ES-I3 (cell line): ENCODE measurements at regions not wholly inside any gene's neighbourhood (a gene's known extent, or its start where the extent isn't known, plus 50 kb on each side); places are given as distances from the start of the nearest gene placed in this dataset.

Experiments
- H3K36me3 ChIP-seq: 2 replicates; pipeline ENCODE4 v1.6.1; 2013; ENCODE audit warnings: mild to moderate bottlenecking, low read length, control low read depth, moderate library complexity; ENCODE audit not compliant: insufficient read depth
- H3K4me1 ChIP-seq: 2 replicates; pipeline ENCODE4 v1.6.1; 2013; ENCODE audit warnings: mild to moderate bottlenecking, control low read depth, low read length; ENCODE audit not compliant: insufficient read depth
- H3K9ac ChIP-seq: 2 replicates; pipeline ENCODE4 v1.6.1; 2013; ENCODE audit warnings: low read depth, mild to moderate bottlenecking, low read length, moderate library complexity
- H3K9me3 ChIP-seq: 2 replicates; pipeline ENCODE4 v1.6.1; 2013; ENCODE audit warnings: mild to moderate bottlenecking, low read length, moderate library complexity; ENCODE audit not compliant: control insufficient read depth, insufficient read depth

- no peaks in the 10 kb centered on the region for H3K9me3 ChIP-seq
- no peak overlapping the region for H3K9ac ChIP-seq
- no peaks in the 10 kb centered on the region for H3K36me3 ChIP-seq
- H3K4me1 ChIP-seq, result peaks cover 6% of the 10 kb centered on the region; the same call in 1 of the 2 replicates
Observed at GRCh38 chr13:108360139-108360538, 90.6 kb downstream of the TNFSF13B start.

GRCh38 chr13:108361769-108362168, 92.3 kb downstream of the TNFSF13B start:
- H3K9ac ChIP-seq, result no peak overlapping the region
- no peaks in the 10 kb centered on the region for H3K36me3 ChIP-seq
- H3K9me3 ChIP-seq, result no peaks in the 10 kb centered on the region
- H3K4me1 ChIP-seq, result peaks cover 6% of the 10 kb centered on the region; the same call in 1 of the 2 replicates

GRCh38 chr13:108363666-108364065, 94.1 kb downstream of the TNFSF13B start:
- Histone ChIP-seq H3K9ac (no peak overlapping the region), H3K9me3 (no peaks in the 10 kb centered on the region), H3K36me3 (no peaks in the 10 kb centered on the region), H3K4me1 (peaks cover 6% of the 10 kb centered on the region; the same call in 1 of the 2 replicates)

- Histone ChIP-seq H3K4me1 (peaks cover 6% of the 10 kb centered on the region; the same call in 1 of the 2 replicates), H3K9ac (no peak overlapping the region), H3K36me3 (no peaks in the 10 kb centered on the region), H3K9me3 (no peaks in the 10 kb centered on the region)
Observed at GRCh38 chr13:108365255-108365654, 95.7 kb downstream of the TNFSF13B start.

- Histone ChIP-seq H3K36me3 (no peaks in the 10 kb centered on the region), H3K9me3 (no peaks in the 10 kb centered on the region), H3K9ac (no peak overlapping the region), H3K4me1 (peaks cover 6% of the 10 kb centered on the region; the same call in 1 of the 2 replicates)
Observed at GRCh38 chr13:108368250-108368905, 98.9 kb downstream of the TNFSF13B start.

- H3K9ac ChIP-seq, result no peak overlapping the region
- H3K36me3 ChIP-seq, result no peaks in the 10 kb centered on the region
- no peaks in the 10 kb centered on the region for H3K9me3 ChIP-seq
- no peaks in the 10 kb centered on the region for H3K4me1 ChIP-seq
Observed at GRCh38 chr13:108369412-108369811, 99.9 kb downstream of the TNFSF13B start.

GRCh38 chr13:108375034-108375433, 105.5 kb downstream of the TNFSF13B start:
- no peaks in the 10 kb centered on the region for H3K9me3 ChIP-seq
- H3K9ac ChIP-seq, result no peak overlapping the region
- H3K36me3 ChIP-seq, result no peaks in the 10 kb centered on the region
- H3K4me1 ChIP-seq, result no peaks in the 10 kb centered on the region

GRCh38 chr13:108375772-108376171, 106.3 kb downstream of the TNFSF13B start:
- Histone ChIP-seq H3K9me3 (no peaks in the 10 kb centered on the region), H3K4me1 (no peaks in the 10 kb centered on the region), H3K36me3 (no peaks in the 10 kb centered on the region), H3K9ac (no peak overlapping the region)

- H3K9me3 ChIP-seq, result no peaks in the 10 kb centered on the region
- H3K36me3 ChIP-seq, result no peaks in the 10 kb centered on the region
- no peaks in the 10 kb centered on the region for H3K4me1 ChIP-seq
- H3K9ac ChIP-seq, result no peak overlapping the region
Observed at GRCh38 chr13:108376308-108376707, 106.8 kb downstream of the TNFSF13B start.

GRCh38 chr13:108377646-108378206, 108.2 kb downstream of the TNFSF13B start:
- no peaks in the 10 kb centered on the region for H3K36me3 ChIP-seq
- no peak overlapping the region for H3K9ac ChIP-seq
- no peaks in the 10 kb centered on the region for H3K9me3 ChIP-seq
- no peaks in the 10 kb centered on the region for H3K4me1 ChIP-seq

- H3K9me3 ChIP-seq, result no peaks in the 10 kb centered on the region
- H3K36me3 ChIP-seq, result no peaks in the 10 kb centered on the region
- no peak overlapping the region for H3K9ac ChIP-seq
- H3K4me1 ChIP-seq, result no peaks in the 10 kb centered on the region
Observed at GRCh38 chr13:108383667-108384066, 114.1 kb downstream of the TNFSF13B start.

- Histone ChIP-seq H3K9ac (no peak overlapping the region), H3K9me3 (no peaks in the 10 kb centered on the region), H3K36me3 (no peaks in the 10 kb centered on the region), H3K4me1 (no peaks in the 10 kb centered on the region)
Observed at GRCh38 chr13:108387156-108387555, 117.6 kb downstream of the TNFSF13B start.

GRCh38 chr13:108402850-108403249, 133.3 kb downstream of the TNFSF13B start:
- Histone ChIP-seq H3K9me3 (no peaks in the 10 kb centered on the region), H3K36me3 (no peaks in the 10 kb centered on the region), H3K9ac (no peak overlapping the region), H3K4me1 (no peaks in the 10 kb centered on the region)

GRCh38 chr13:108407495-108407894, 138.0 kb downstream of the TNFSF13B start:
- H3K9me3 ChIP-seq, result no peaks in the 10 kb centered on the region
- no peak overlapping the region for H3K9ac ChIP-seq
- H3K36me3 ChIP-seq, result no peaks in the 10 kb centered on the region
- no peaks in the 10 kb centered on the region for H3K4me1 ChIP-seq

GRCh38 chr13:108408672-108409071, 139.2 kb downstream of the TNFSF13B start:
- no peaks in the 10 kb centered on the region for H3K36me3 ChIP-seq
- H3K9me3 ChIP-seq, result no peaks in the 10 kb centered on the region
- H3K9ac ChIP-seq, result no peak overlapping the region
- H3K4me1 ChIP-seq, result no peaks in the 10 kb centered on the region
